Cardiac septum (tissue), 1 donor: ENCODE measurements at regions not wholly inside any gene's neighbourhood (a gene's known extent, or its start where the extent isn't known, plus 50 kb on each side); places are given as distances from the start of the nearest gene placed in this dataset.

Experiments
- DNase-seq: peaks from one replicate; pipeline ENCODE4 v3.0.0-alpha.2; 2020; ENCODE audit warnings: low spot score
- intact Hi-C: fragments of 100-400 bp; cut with DNase I; formaldehyde crosslinking; loops from one replicate; pipeline ENCODE4 v1.14.0; 2022
- donor health status: DM: no; HTN: no; CAD: no.

GRCh38 chr22:47806894-47807293 is 1044.4 kb downstream of the TBC1D22A start:
- intact Hi-C loops, result no loop called here
- no peak for DNase-seq

GRCh38 chr22:47805394-47805935 is 1043.0 kb downstream of the TBC1D22A start:
- intact Hi-C loops, result no loop called here
- peak; percentile 36 for DNase-seq

- DNase-seq, result peak; percentile 15
- intact Hi-C loops, result no loop called here
These were observed 1041.8 kb downstream of the TBC1D22A start for GRCh38 chr22:47804281-47804680.

- DNase-seq, result no peak
- intact Hi-C loops, result no loop called here
These were observed 1040.0 kb downstream of the TBC1D22A start for GRCh38 chr22:47802421-47802820.

- peak; percentile 41 for DNase-seq
- intact Hi-C loops, result no loop called here
These were observed 1039.2 kb downstream of the TBC1D22A start for GRCh38 chr22:47801541-47802245.

GRCh38 chr22:47798229-47798628 is 1035.8 kb downstream of the TBC1D22A start:
- no peak for DNase-seq
- intact Hi-C loops, result no loop called here

- intact Hi-C loops, result no loop called here
- no peak for DNase-seq
These were observed 1035.0 kb downstream of the TBC1D22A start for GRCh38 chr22:47797342-47797945.

- DNase-seq, result no peak
- intact Hi-C loops, result no loop called here
These were observed 1033.9 kb downstream of the TBC1D22A start for GRCh38 chr22:47796128-47796908.

- no peak for DNase-seq
- intact Hi-C loops, result no loop called here
These were observed 1033.2 kb downstream of the TBC1D22A start for GRCh38 chr22:47795477-47796127.

- intact Hi-C loops, result no loop called here
- DNase-seq, result no peak
These were observed 1032.4 kb downstream of the TBC1D22A start for GRCh38 chr22:47794851-47795250.

- intact Hi-C loops, result no loop called here
- DNase-seq, result no peak
These were observed 1031.1 kb downstream of the TBC1D22A start for GRCh38 chr22:47793304-47794101.

GRCh38 chr22:47789171-47789570 is 1026.7 kb downstream of the TBC1D22A start:
- no peak for DNase-seq
- intact Hi-C loops, result no loop called here

- DNase-seq, result no peak
- intact Hi-C loops, result no loop called here
These were observed 1026.0 kb downstream of the TBC1D22A start for GRCh38 chr22:47788461-47788860.

GRCh38 chr22:47787501-47788227 is 1025.2 kb downstream of the TBC1D22A start:
- intact Hi-C loops, result no loop called here
- DNase-seq, result no peak

- intact Hi-C loops, result no loop called here
These were observed 1024.3 kb downstream of the TBC1D22A start for GRCh38 chr22:47786650-47787290.

GRCh38 chr22:47784991-47785390 is 1022.5 kb downstream of the TBC1D22A start:
- no peak for DNase-seq
- intact Hi-C loops, result no loop called here

More at GRCh38 chr22:47786650-47787290, 1024.3 kb downstream of the TBC1D22A start:
- no peak for DNase-seq

- no peak for DNase-seq
- intact Hi-C loops, result no loop called here
These were observed 1022.0 kb downstream of the TBC1D22A start for GRCh38 chr22:47784367-47784983.
